ENCODE measurements at regions not wholly inside any gene's neighbourhood (a gene's known extent, or its start where the extent isn't known, plus 50 kb on each side); places are given as distances from the start of the nearest gene placed in this dataset.

GRCh38 chr4:77232653-77233052 is 75.6 kb downstream of the CCNG2 start:
- no peak for TF ChIP-seq CTCF (conservative IDR thresholded peaks at IDR 0.05; ENCODE audit: low read length)
- no peak for TF ChIP-seq EZH2phosphoT487 (IDR thresholded peaks at IDR 0.05; ENCODE audit: borderline replicate concordance)

Measured in Loucy (cell line).